DND-41 (cell line): ENCODE measurements at regions not wholly inside any gene's neighbourhood (a gene's known extent, or its start where the extent isn't known, plus 50 kb on each side); places are given as distances from the start of the nearest gene placed in this dataset.

Experiments used
- EZH2 ChIP-seq: IDR thresholded peaks from 3 replicates; pipeline ENCODE4 v1.6.1; 2012; ENCODE audit warnings: borderline replicate concordance, low read depth, mild to moderate bottlenecking, moderate library complexity, low read length, inconsistent platforms; ENCODE audit not compliant: severe bottlenecking
- TF ChIP-seq, protein P1 (sequence below): IDR thresholded peaks from 2 replicates; pipeline ENCODE4 v1.5.1; 2012; ENCODE audit warnings: borderline replicate concordance, low read length, moderate library complexity, mild to moderate bottlenecking; ENCODE audit not compliant: poor library complexity, severe bottlenecking; ENCODE audit errors: extremely low read depth

GRCh38 chr6:6397842-6398241 lies 77.4 kb upstream of the F13A1 start:
- TF ChIP-seq, protein P1, sequence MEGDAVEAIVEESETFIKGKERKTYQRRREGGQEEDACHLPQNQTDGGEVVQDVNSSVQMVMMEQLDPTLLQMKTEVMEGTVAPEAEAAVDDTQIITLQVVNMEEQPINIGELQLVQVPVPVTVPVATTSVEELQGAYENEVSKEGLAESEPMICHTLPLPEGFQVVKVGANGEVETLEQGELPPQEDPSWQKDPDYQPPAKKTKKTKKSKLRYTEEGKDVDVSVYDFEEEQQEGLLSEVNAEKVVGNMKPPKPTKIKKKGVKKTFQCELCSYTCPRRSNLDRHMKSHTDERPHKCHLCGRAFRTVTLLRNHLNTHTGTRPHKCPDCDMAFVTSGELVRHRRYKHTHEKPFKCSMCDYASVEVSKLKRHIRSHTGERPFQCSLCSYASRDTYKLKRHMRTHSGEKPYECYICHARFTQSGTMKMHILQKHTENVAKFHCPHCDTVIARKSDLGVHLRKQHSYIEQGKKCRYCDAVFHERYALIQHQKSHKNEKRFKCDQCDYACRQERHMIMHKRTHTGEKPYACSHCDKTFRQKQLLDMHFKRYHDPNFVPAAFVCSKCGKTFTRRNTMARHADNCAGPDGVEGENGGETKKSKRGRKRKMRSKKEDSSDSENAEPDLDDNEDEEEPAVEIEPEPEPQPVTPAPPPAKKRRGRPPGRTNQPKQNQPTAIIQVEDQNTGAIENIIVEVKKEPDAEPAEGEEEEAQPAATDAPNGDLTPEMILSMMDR = no peak
- TF ChIP-seq EZH2 = no peak
